HG02678 (cell line): ENCODE measurements at regions not wholly inside any gene's neighbourhood (a gene's known extent, or its start where the extent isn't known, plus 50 kb on each side); places are given as distances from the start of the nearest gene placed in this dataset.

Source experiments
- ATAC-seq: cut with Tn5 transposase; IDR thresholded peaks from one replicate; pipeline ENCODE4 v1.9.1; 2021; ENCODE audit warnings: mild to moderate bottlenecking, moderate library complexity; ENCODE audit not compliant: unreplicated experiment

GRCh38 chr3:72496051-72496670 lies 352.1 kb downstream of the SHQ1 start:
- no peak for ATAC-seq

- ATAC-seq: no peak
These were observed 353.6 kb downstream of the SHQ1 start for GRCh38 chr3:72494626-72495025.

- no peak for ATAC-seq
These were observed 354.1 kb downstream of the SHQ1 start for GRCh38 chr3:72494130-72494529.

- ATAC-seq: no peak
These were observed 356.0 kb downstream of the SHQ1 start for GRCh38 chr3:72492240-72492639.

- no peak for ATAC-seq
These were observed 357.4 kb downstream of the SHQ1 start for GRCh38 chr3:72490688-72491435.

GRCh38 chr3:72489901-72490300 lies 358.3 kb downstream of the SHQ1 start:
- ATAC-seq: no peak

GRCh38 chr3:72488738-72489035 lies 359.6 kb downstream of the SHQ1 start:
- ATAC-seq: no peak

GRCh38 chr3:72487946-72488737 lies 360.1 kb downstream of the SHQ1 start:
- peak; percentile 56 for ATAC-seq

- no peak for ATAC-seq
These were observed 361.0 kb downstream of the SHQ1 start for GRCh38 chr3:72487078-72487765.

GRCh38 chr3:72485641-72486040 lies 362.6 kb downstream of the SHQ1 start:
- no peak for ATAC-seq

- no peak for ATAC-seq
These were observed 364.6 kb downstream of the SHQ1 start for GRCh38 chr3:72483554-72484104.

GRCh38 chr3:72482589-72483321 lies 365.5 kb downstream of the SHQ1 start:
- peak; percentile 49 for ATAC-seq

- no peak for ATAC-seq
These were observed 366.7 kb downstream of the SHQ1 start for GRCh38 chr3:72481542-72481941.

GRCh38 chr3:72480366-72480765 lies 367.9 kb downstream of the SHQ1 start:
- no peak for ATAC-seq

GRCh38 chr3:72479651-72480215 lies 368.5 kb downstream of the SHQ1 start:
- no peak for ATAC-seq

GRCh38 chr3:72476139-72476483 lies 372.1 kb downstream of the SHQ1 start:
- ATAC-seq: no peak

- no peak for ATAC-seq
These were observed 372.7 kb downstream of the SHQ1 start for GRCh38 chr3:72475258-72476138.

- ATAC-seq: no peak
These were observed 373.5 kb downstream of the SHQ1 start for GRCh38 chr3:72474775-72475174.

GRCh38 chr3:72473156-72473555 lies 375.1 kb downstream of the SHQ1 start:
- ATAC-seq: peak; percentile 95
